GM04504 (cell line): ENCODE measurements at regions not wholly inside any gene's neighbourhood (a gene's known extent, or its start where the extent isn't known, plus 50 kb on each side); places are given as distances from the start of the nearest gene placed in this dataset.

Experiments
- DNase-seq: peaks from one replicate; pipeline ENCODE4 v3.0.0-alpha.2; 2012; ENCODE audit warnings: low read depth

GRCh38 chr10:8418631-8419030 is 364.1 kb downstream of the GATA3 start:
- no peak for DNase-seq

DNA sequence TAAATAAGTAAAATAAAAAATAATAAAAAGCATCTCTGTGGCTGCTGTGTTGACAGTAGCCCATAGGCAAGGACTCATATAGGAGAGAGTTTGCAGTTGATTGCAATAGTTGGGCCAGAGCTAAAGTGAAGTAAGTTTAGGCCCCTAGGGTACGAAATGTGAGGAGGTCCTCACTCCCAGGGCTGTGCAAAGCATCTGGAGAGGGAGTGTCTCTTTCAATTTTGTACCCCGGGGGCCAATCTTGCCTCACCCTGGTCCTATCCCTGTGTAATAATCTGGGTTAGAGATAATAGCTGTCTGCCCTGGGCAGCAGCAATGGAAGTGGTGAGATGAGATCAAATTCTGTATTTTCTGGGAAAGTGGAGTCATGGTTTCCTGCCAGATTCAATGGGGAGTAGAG is 365.7 kb downstream of the GATA3 start:
- no peak for DNase-seq

- DNase-seq = no peak
These were observed 370.2 kb downstream of the GATA3 start for GRCh38 chr10:8424555-8425211.

DNA sequence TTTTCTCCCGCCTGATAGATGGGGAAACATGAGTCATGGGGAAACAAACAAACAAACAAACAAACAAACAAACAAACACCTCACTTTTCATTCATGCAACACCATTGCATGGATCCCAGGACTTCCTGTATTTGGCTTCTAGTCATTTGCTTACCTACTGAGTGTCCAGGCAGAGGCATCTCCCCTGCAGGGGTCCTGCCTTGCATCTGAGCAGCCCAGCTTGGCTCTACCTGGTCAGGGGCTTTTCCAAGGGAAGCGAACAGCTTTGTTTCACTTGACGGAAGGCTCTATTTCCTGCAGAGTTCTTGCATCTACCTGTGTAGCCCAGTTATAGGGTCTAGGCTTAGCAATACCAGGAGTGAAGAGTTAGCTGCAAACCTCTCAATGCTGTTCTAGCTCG is 374.2 kb downstream of the GATA3 start:
- DNase-seq = no peak

GRCh38 chr10:8430321-8430720 is 375.8 kb downstream of the GATA3 start:
- DNase-seq = no peak

DNA sequence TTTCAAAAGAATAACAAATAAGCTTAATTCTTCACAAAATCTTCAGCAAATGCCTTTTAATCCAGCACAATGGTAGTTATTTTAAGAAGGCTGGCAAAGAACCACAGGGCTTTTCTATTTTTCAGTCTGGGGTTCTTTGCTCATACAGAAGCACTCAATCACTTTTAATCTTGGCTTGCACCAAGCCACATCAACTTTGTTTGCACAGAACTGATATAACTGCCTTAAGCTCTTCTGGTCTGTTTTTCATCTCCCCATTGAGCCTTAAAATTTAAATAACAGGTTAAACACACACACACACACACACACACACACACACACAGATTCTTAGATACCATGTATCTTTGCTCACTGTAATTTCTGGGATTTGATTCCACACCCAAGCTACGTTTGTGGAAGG is 377.0 kb downstream of the GATA3 start:
- no peak for DNase-seq

- DNase-seq = no peak
These were observed 380.9 kb downstream of the GATA3 start for GRCh38 chr10:8435186-8436055.

GRCh38 chr10:8437896-8438295 is 383.4 kb downstream of the GATA3 start:
- no peak for DNase-seq

- DNase-seq = no peak
These were observed 384.1 kb downstream of the GATA3 start for GRCh38 chr10:8438603-8439002.

GRCh38 chr10:8439040-8439439 is 384.6 kb downstream of the GATA3 start:
- DNase-seq = no peak

GRCh38 chr10:8444630-8445029 is 390.1 kb downstream of the GATA3 start:
- no peak for DNase-seq

DNA sequence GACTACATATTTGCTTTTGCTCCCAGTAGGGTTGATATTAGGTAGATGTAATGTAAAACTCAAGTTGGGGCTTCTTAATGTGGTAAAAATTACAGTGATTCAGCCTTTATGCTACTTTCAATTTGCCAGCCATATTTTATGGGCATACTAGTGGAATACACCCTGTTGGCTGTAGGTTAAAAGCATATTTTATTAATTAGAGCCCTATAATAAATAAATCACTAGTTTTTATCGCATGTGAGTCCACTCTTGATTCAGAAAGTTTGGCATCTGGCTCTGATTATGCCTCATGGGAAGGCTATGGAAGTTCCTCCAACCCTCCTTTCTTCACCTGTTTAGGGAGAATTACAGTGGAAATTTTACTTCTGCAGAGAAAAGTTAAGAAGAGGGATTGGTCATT is 390.9 kb downstream of the GATA3 start:
- DNase-seq = no peak

- DNase-seq = no peak
These were observed 395.4 kb downstream of the GATA3 start for GRCh38 chr10:8449909-8450308.

DNA sequence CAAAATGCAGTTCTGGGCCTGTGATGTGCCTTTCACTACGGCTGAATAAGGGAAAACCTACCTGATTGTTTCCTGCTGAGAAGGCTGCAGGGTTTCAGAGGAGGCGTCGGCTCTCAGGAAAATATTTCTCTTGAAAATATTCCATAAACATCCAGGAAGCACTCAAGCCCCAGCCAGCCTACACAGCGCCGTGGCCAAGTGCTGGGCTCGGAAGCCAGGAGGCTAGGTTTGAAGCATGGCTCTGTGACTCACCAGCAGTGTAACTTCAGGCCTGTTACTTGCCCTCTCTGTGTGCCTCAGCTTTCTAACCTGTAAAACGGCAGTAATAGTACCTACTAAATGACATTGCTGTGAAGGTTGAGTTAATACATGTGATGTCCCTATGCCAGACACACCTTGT is 399.1 kb downstream of the GATA3 start:
- no peak for DNase-seq

- DNase-seq = no peak
These were observed 399.9 kb downstream of the GATA3 start for GRCh38 chr10:8454357-8454756.

GRCh38 chr10:8455181-8455580 is 400.7 kb downstream of the GATA3 start:
- DNase-seq = no peak

GRCh38 chr10:8456386-8456785 is 401.9 kb downstream of the GATA3 start:
- DNase-seq = no peak

DNA sequence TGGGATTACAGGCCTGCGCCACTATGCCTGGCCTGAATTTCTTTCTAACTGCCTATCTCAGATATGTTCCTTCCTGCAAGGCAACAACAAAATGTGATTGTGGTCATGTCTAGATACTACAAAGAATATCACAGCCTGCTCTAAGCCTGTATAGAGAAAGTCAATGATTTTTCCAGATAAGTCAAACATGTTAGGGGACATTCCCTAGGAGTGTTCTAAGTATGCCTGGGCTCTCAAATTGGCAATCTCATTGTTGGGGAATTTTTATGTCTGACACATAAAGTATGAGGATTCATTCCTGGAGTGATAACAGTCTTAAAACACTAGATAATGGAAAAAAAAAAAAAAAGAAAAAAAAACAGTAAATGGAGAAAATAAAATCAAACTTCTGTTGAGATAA is 406.1 kb downstream of the GATA3 start:
- no peak for DNase-seq

GRCh38 chr10:8462565-8462964 is 408.1 kb downstream of the GATA3 start:
- DNase-seq = no peak

DNA sequence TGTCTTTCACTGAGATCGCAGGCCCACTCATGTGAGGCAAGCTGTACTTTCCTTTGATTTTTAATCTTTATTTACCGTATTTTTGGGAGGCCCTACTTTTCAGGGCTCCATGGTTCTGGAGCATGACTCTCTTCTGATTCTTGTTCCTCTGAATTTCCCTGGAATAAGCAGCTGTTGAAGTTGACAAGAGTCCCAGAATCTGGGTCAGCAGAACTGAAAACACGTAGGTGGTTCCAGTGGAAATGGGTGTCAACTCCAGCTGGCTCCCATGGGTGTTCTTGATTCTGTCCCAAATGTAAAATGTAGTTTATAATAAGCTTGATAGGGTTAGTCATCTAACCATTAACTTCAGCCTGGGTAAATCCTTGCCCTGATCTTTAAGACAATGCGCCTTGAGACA is 409.4 kb downstream of the GATA3 start:
- DNase-seq = no peak

DNA sequence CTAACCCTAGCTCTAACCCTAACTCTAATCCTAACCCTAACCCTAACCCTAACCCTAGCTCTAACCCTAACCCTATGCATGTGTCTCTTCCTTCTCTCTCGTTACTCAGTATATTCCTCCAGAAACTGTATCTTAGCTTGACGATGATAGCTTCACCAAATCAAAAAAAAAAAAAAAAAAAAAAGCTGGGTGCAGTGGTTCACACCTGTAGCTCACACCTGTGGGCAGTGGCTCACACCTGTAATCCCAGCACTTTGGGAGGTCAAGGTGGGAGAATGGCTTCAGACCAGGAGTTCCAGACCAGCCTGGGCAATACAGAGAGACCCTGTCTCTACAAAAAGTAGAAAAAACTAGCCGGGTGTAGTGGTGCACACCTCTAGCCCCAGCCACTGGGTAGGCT is 414.0 kb downstream of the GATA3 start:
- DNase-seq = no peak

DNA sequence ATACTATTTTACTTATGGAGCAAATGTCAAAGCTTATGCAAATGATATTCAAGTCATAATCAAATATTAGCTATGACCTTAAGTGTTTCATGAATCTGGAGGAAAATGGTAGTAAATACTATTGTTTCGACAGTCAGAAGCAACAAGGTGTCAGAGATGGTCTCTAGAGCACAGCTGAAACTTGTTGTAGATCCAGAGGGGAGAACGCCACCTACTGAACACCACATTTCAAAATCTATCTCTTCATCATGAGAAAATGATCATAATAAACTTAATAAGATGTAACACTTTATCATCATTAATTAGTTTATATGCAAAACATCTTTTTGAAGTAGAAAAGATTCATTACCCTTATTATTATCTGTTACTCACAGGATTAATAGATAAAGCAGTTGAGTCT is 418.7 kb downstream of the GATA3 start:
- DNase-seq = no peak

- DNase-seq = no peak
These were observed 422.8 kb downstream of the GATA3 start for GRCh38 chr10:8477300-8477699.
